H9 (cell line): ENCODE measurements at regions not wholly inside any gene's neighbourhood (a gene's known extent, or its start where the extent isn't known, plus 50 kb on each side); places are given as distances from the start of the nearest gene placed in this dataset.

Experiments
- DNase-seq: peaks from one replicate; pipeline ENCODE4 v3.0.0-alpha.2; 2017
- H2AFZ ChIP-seq: one replicate; pipeline ENCODE4 v1.6.1; 2013; ENCODE audit warnings: mild to moderate bottlenecking, low read length, control low read depth, moderate library complexity
- H2AK5ac ChIP-seq: 2 replicates; pipeline ENCODE4 v1.6.1; 2013; ENCODE audit warnings: low read length, control low read depth, mixed read lengths; ENCODE audit not compliant: insufficient read length
- H2BK120ac ChIP-seq: one replicate; pipeline ENCODE4 v1.6.1; 2013; ENCODE audit warnings: low read depth, mild to moderate bottlenecking, low read length, control low read depth, inconsistent platforms; ENCODE audit not compliant: poor library complexity, severe bottlenecking
- H2BK12ac ChIP-seq: 2 replicates; pipeline ENCODE4 v1.6.1; 2013; ENCODE audit warnings: low read length, control low read depth, mixed read lengths, low read depth; ENCODE audit not compliant: insufficient read length
- H2BK15ac ChIP-seq: 2 replicates; pipeline ENCODE4 v1.6.1; 2013; ENCODE audit warnings: low read depth, low read length, control low read depth
- H2BK20ac ChIP-seq: one replicate; pipeline ENCODE4 v1.6.1; 2013; ENCODE audit warnings: low read depth, mild to moderate bottlenecking, low read length, control low read depth, inconsistent platforms; ENCODE audit not compliant: poor library complexity, severe bottlenecking
- H2BK5ac ChIP-seq: 2 replicates; pipeline ENCODE4 v1.6.1; 2013; ENCODE audit warnings: low read length, control low read depth, mixed read lengths; ENCODE audit not compliant: insufficient read length
- H3K14ac ChIP-seq: 2 replicates; pipeline ENCODE4 v1.6.1; 2013; ENCODE audit warnings: low read length, control low read depth; ENCODE audit not compliant: insufficient read depth
- H3K18ac ChIP-seq: 2 replicates; pipeline ENCODE4 v1.6.1; 2013; ENCODE audit warnings: low read depth, mild to moderate bottlenecking, mixed read lengths, low read length, control low read depth; ENCODE audit not compliant: insufficient read length
- H3K23ac ChIP-seq: 2 replicates; pipeline ENCODE4 v1.6.1; 2013; ENCODE audit warnings: low read length, control low read depth, mixed read lengths, low read depth; ENCODE audit not compliant: insufficient read length
- H3K23me2 ChIP-seq: 2 replicates; pipeline ENCODE4 v1.6.1; 2013; ENCODE audit warnings: low read depth, mild to moderate bottlenecking, mixed read lengths, low read length, control low read depth; ENCODE audit not compliant: insufficient read length, poor library complexity, severe bottlenecking
- H3K27ac ChIP-seq: 2 replicates; pipeline ENCODE4 v1.5.1; 2013; ENCODE audit warnings: low read length, control low read depth, mixed read lengths, low read depth; ENCODE audit not compliant: insufficient read length
- H3K27me3 ChIP-seq: 2 replicates; pipeline ENCODE4 v1.6.1; 2013; ENCODE audit warnings: low read length, control low read depth, inconsistent platforms; ENCODE audit not compliant: insufficient read depth
- H3K4ac ChIP-seq: 2 replicates; pipeline ENCODE4 v1.6.1; 2013; ENCODE audit warnings: low read depth, mild to moderate bottlenecking, control low read depth, inconsistent platforms, low read length, moderate library complexity
- H3K4me1 ChIP-seq: 2 replicates; pipeline ENCODE4 v1.6.1; 2013; ENCODE audit warnings: low read length, control low read depth, inconsistent platforms; ENCODE audit not compliant: insufficient read depth
- H3K4me2 ChIP-seq: 2 replicates; pipeline ENCODE4 v1.6.1; 2013; ENCODE audit warnings: low read length, control low read depth, mixed read lengths; ENCODE audit not compliant: insufficient read length, insufficient read depth
- H3K56ac ChIP-seq: 2 replicates; pipeline ENCODE4 v1.6.1; 2013; ENCODE audit warnings: low read depth, mild to moderate bottlenecking, mixed read lengths, low read length, control low read depth; ENCODE audit not compliant: insufficient read length
- H3K79me1 ChIP-seq: 2 replicates; pipeline ENCODE4 v1.6.1; 2013; ENCODE audit warnings: low read depth, mild to moderate bottlenecking, moderate library complexity, low read length, control low read depth, inconsistent platforms; ENCODE audit not compliant: insufficient read depth, poor library complexity, severe bottlenecking
- H3K79me2 ChIP-seq: 2 replicates; pipeline ENCODE4 v1.6.1; 2013; ENCODE audit warnings: low read length, control low read depth, inconsistent platforms; ENCODE audit not compliant: insufficient read depth
- H3K9ac ChIP-seq: 2 replicates; pipeline ENCODE4 v1.6.1; 2013; ENCODE audit warnings: low read length, control low read depth, mixed read lengths; ENCODE audit not compliant: insufficient read length; ENCODE audit errors: extremely low read depth
- H3K9me3 ChIP-seq: one replicate; pipeline ENCODE4 v1.6.1; 2013; ENCODE audit warnings: low read depth, low read length, inconsistent platforms; ENCODE audit not compliant: control insufficient read depth
- H3T11ph ChIP-seq: one replicate; pipeline ENCODE4 v1.6.1; 2013; ENCODE audit warnings: mild to moderate bottlenecking, low read length, control low read depth, inconsistent platforms
- H4K20me1 ChIP-seq: one replicate; pipeline ENCODE4 v1.6.1; 2013; ENCODE audit not compliant: control insufficient read depth, insufficient read length, insufficient read depth
- H4K5ac ChIP-seq: 2 replicates; pipeline ENCODE4 v1.6.1; 2013; ENCODE audit warnings: low read depth, mild to moderate bottlenecking, mixed read lengths, low read length, control low read depth; ENCODE audit not compliant: insufficient read length
- H4K8ac ChIP-seq: replicated peaks from 2 replicates; pipeline ENCODE4 v1.6.1; 2013; ENCODE audit warnings: low read length, control low read depth, mixed read lengths, low read depth; ENCODE audit not compliant: insufficient read length
- H4K91ac ChIP-seq: 2 replicates; pipeline ENCODE4 v1.6.1; 2013; ENCODE audit warnings: low read depth, mild to moderate bottlenecking, moderate library complexity, mixed read lengths, low read length, control low read depth; ENCODE audit not compliant: insufficient read length
- H3K27ac Mint-ChIP-seq, 3 experiments: 2 replicates in 2 of 3; 3 replicates in 1 of 3; pipeline ENCODE4 v1.8.0; 2020 to 2021; ENCODE audit warnings: mixed read lengths in 3 of 3, mild to moderate bottlenecking in 1 of 3, moderate library complexity in 1 of 3
- H3K27me3 Mint-ChIP-seq: 2 replicates; pipeline ENCODE4 v1.8.0; 2021; ENCODE audit warnings: low read depth, mild to moderate bottlenecking, moderate library complexity, mixed read lengths
- H3K36me3 Mint-ChIP-seq, 3 experiments: 2 replicates in 2 of 3; 3 replicates in 1 of 3; pipeline ENCODE4 v1.8.0; 2020 to 2021; ENCODE audit warnings: low read depth in 3 of 3, mixed read lengths in 3 of 3; ENCODE audit not compliant: insufficient read depth in 1 of 3
- H3K4me1 Mint-ChIP-seq, 2 experiments: 2 replicates each; pipeline ENCODE4 v1.8.0; 2020; ENCODE audit warnings: mixed read lengths in 2 of 2
- H3K4me3 Mint-ChIP-seq, 2 experiments: 2 replicates in 1 of 2; 3 replicates in 1 of 2; pipeline ENCODE4 v1.8.0; 2020 to 2021; ENCODE audit warnings: mild to moderate bottlenecking in 2 of 2, mixed read lengths in 2 of 2, moderate library complexity in 1 of 2
- H3K9me3 Mint-ChIP-seq, 2 experiments: 2 replicates in 1 of 2; 3 replicates in 1 of 2; pipeline ENCODE4 v1.8.0; 2020; ENCODE audit warnings: mild to moderate bottlenecking in 2 of 2, mixed read lengths in 2 of 2, moderate library complexity in 1 of 2
- CTCF ChIP-seq: fragments of 200-600 bp; sonication (generic); conservative IDR thresholded peaks from 3 replicates; pipeline ENCODE4 v1.8.0; 2021; ENCODE audit warnings: antibody characterized with exemption, mild to moderate bottlenecking

GRCh38 chr11:29127461-29127860 lies 889.4 kb downstream of the KCNA4 start:
- H3K79me2 ChIP-seq = no peaks in the 10 kb centered on the region
- Mint-ChIP-seq H3K4me1 (no peaks in the 10 kb centered on the region), H3K9me3 (no peaks in the 10 kb centered on the region), H3K36me3 (no peaks in the 10 kb centered on the region), H3K4me3 (no peak overlapping the region), H3K27ac (no peak overlapping the region), H3K27me3 (no peaks in the 10 kb centered on the region)
- H2AK5ac ChIP-seq = no peak overlapping the region
- no peak overlapping the region for H2BK5ac ChIP-seq
- no peak overlapping the region for H4K5ac ChIP-seq
- H4K20me1 ChIP-seq = no peaks in the 10 kb centered on the region
- H4K91ac ChIP-seq = no peak overlapping the region
- H2AFZ ChIP-seq = no peak overlapping the region
- no peak overlapping the region for H3K18ac ChIP-seq
- H3K79me1 ChIP-seq = no peaks in the 10 kb centered on the region
- no peak overlapping the region for H3K56ac ChIP-seq
- H3K4ac ChIP-seq = no peak overlapping the region
- no peak overlapping the region for H2BK120ac ChIP-seq
- H3K23ac ChIP-seq = no peak overlapping the region
- no peaks in the 10 kb centered on the region for H3K23me2 ChIP-seq
- no peak overlapping the region for H3K14ac ChIP-seq
- no peaks in the 10 kb centered on the region for H3K9me3 ChIP-seq
- no peak overlapping the region for H3K27ac ChIP-seq
- H3T11ph ChIP-seq = no peak overlapping the region
- no peak overlapping the region for H2BK15ac ChIP-seq
- no peak overlapping the region for H3K9ac ChIP-seq
- no peak for TF ChIP-seq CTCF
- no peaks in the 10 kb centered on the region for H3K27me3 ChIP-seq
- H2BK12ac ChIP-seq = no peak overlapping the region
- no peak overlapping the region for H4K8ac ChIP-seq
- no peak for DNase-seq
- no peaks in the 10 kb centered on the region for H3K4me1 ChIP-seq
- no peak overlapping the region for H2BK20ac ChIP-seq
- no peak overlapping the region for H3K4me2 ChIP-seq
